ENCODE measurements at regions not wholly inside any gene's neighbourhood (a gene's known extent, or its start where the extent isn't known, plus 50 kb on each side); places are given as distances from the start of the nearest gene placed in this dataset.
"Not testable (repeated sequence)": the region's sequence is repeated elsewhere in the genome, so short reads cannot be mapped to it uniquely, and the experiment has no call there.

GRCh38 chr7:32223721-32224120, 153.5 kb upstream of the PDE1C start:
- no peak for DNase-seq (ENCODE audit: low read depth in 2 of 2)

GRCh38 chr7:32223071-32223650, 153.0 kb upstream of the PDE1C start:
- no peak for DNase-seq (ENCODE audit: low read depth in 2 of 2)

GRCh38 chr7:32222251-32222900, 152.2 kb upstream of the PDE1C start:
- no peak for DNase-seq (ENCODE audit: low read depth in 2 of 2)

DNA sequence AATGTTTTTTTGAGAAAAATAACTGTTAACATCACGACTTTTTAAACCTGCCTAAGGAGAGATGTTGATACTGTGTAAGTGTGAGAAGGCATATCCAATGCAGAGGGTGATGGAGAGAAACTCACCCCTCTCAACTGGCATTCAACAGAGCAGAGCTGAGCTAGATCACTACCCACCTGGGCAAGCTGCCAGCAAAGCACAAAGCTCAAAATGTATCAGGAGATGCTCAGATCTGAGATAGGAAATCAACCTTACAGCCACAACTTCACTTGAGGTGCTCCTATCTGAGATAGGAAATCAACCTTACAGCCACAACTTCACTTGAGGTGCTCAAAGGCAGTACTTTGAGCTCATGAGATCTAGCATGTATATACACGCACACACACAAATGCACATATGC, 151.5 kb upstream of the PDE1C start:
- DNase-seq (ENCODE audit: low read depth in 2 of 2): no peak

DNA sequence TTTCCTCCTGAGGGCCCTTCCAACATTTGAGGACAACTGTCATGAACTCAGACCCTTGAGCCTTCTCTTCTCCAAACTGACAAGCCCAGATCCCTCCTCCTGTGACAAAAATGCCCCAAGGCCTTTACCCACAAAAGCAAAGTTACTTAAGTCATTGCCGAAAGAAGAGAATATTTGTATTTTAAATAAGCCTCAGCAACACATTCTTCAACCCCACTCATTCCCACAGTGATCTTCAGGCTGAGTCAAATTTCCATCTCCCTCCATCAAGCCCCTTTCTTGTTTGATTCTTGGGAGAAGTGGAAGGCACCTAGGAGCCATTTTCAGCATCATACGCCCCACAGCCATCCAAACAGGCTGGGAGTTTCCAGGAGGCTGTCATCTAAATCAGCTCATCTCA, 150.8 kb upstream of the PDE1C start:
- no peak for DNase-seq (ENCODE audit: low read depth in 2 of 2)

DNA sequence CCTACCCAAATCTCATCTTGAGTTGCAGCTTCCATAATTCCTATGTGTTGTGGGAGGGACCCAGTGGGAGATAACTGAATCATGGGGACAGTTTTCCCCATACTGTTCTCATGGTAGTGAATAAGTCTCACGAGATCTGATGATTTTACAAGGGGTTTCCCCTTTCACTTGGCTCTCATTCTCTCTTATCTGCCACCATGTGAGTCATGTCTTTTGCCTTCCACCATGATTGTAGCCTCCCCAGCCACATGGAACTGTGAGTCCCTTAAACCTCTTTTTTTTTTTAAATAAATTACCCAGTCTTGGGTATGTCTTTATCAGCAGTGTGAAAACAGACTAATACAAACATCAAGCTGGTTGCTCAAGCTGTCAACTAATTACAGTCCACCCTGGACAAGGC, 149.6 kb upstream of the PDE1C start:
- DNase-seq (ENCODE audit: low read depth in 2 of 2): not testable (repeated sequence)

DNA sequence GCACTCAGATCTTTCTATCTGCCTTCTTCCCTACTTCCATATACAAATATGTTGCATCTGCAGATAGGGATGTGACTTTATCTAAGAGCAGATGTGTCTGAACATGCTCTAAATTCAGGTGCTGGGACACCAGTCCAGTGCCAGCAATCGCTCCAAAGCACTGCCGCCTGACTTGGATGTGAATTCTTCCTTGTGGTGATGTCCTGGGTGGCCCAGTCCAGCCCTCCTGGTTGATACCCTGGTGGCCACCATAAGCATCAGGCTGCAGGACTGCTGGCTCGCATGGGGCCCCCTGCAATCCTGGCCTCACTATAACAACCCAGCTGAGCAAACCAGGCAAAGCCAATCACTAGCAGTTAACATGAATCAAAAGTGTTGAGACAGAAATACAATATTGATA, 149.2 kb upstream of the PDE1C start:
- DNase-seq (ENCODE audit: low read depth in 2 of 2): no peak

DNA sequence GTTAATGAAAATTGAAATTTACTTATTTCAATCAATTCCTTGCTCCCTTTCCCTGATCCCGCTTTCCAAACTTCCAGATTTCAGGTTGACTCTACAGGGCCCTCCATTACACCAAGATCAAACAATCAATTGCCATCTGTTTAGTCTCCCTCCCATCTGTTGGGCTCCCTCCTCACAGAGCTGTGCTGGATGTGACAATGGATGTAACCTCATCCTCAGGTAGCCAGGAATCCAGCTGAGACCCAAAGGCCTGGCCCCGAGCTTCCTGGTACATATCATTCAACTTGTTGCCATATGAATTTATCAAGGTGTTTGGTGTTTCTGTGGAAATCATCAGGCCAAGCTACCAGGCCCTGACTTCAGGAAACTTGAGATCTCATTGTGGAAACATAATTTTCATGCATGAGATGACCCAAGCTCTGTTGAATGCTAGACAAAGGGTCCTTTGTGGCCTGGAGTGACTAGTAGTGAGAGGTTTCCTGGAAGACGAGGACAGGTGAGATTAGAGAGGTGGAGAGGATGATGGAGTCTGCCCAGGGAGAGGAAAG, 148.6 kb upstream of the PDE1C start:
- DNase-seq (ENCODE audit: low read depth in 2 of 2): no peak

DNA sequence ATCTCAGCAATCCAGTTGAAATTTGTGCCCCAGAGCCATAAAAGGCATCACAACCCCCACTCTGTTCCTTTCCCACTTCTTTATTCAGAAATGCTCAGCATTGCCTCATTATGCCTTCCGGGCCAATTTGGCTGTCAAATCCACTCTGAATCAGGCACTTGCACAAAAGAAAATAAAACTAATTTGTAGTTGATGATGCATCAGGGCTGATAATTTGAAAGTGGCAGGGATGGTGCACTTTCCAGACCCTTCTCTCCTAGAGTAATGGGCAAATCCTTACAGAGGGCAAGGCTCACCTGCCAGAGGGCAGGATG, 147.9 kb upstream of the PDE1C start:
- DNase-seq (ENCODE audit: low read depth in 2 of 2): no peak

DNA sequence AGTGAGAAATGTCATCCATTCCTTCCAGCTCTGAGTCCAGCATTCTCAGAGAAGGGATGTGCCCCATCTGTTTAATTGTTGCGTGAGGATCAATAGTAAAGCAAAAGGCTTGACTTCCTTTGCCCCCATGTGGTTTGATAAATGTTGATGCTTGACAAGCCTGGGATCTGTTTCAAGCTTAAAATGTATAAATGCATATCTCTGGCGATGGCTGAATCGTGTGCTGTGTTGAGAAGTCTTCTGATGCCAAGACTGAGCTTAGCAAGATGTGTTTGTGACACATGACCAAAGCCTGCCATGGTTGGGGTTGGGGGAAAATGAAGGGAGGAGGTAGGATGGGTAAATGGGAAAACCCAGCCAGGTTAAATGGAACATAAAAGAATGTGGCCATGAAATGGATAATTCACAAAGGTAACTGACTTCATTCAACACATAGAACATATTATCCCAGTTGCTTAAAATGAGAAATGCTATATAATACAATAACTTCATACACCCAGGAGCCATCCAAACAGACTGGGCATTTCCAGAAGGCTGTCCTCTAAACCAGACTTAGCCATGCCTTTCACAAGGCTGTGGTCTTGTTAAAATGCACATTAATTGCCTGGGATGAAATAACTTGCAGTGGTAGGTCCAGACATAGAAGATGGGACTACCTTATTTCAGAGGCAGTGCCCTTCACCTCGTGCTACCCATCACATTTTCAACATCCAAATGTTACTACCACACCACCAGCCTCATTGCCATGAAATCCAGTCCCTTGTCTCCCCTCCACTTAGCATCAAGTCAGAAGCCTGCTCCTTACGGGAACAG, 147.3 kb upstream of the PDE1C start:
- DNase-seq (ENCODE audit: low read depth in 2 of 2): no peak

GRCh38 chr7:32216759-32217158, 146.6 kb upstream of the PDE1C start:
- DNase-seq (ENCODE audit: low read depth in 2 of 2): no peak

GRCh38 chr7:32215697-32216096, 145.5 kb upstream of the PDE1C start:
- no peak for DNase-seq (ENCODE audit: low read depth in 2 of 2)

DNA sequence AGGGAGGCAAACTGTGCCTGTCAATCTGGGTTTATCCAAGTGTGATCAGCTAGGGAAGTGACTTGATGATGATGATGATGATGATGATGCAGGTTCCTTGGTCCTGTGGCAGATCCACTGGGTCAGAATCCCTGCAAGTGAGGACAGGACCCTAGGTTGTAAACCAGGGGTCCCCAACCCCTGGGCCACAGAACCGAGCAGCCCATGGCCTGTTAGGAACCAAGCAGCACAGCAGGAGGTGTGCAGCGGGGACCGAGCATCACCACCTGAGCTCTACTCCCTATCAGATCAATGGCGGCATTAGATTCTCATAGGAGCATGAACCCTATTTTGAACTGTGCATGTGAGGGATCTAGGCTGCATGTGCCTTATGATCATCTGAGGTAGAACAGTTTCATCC, 144.7 kb upstream of the PDE1C start:
- no peak for DNase-seq (ENCODE audit: low read depth in 2 of 2)

DNA sequence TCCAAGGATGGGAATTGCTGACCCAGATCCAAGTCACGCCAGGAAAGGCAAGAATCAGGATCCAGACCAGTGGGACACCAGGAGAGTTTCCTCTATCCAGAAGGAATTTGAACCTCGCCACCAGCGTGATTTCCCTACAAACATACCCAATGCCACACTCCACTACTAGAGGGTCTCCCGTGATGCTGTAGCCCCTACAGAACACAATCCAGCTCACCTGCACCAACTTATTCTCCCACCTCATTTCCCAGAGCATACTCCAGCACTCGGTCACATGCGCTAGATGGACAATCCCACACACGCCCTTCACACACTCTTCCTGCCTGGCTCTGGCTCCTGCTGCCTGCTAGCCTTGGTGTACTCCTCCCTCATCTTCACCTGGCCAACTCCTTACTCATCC, 142.1 kb upstream of the PDE1C start:
- DNase-seq (ENCODE audit: low read depth in 2 of 2): no peak

- DNase-seq (ENCODE audit: low read depth in 2 of 2): no peak
Measured at GRCh38 chr7:32206987-32207386, 136.8 kb upstream of the PDE1C start.

DNA sequence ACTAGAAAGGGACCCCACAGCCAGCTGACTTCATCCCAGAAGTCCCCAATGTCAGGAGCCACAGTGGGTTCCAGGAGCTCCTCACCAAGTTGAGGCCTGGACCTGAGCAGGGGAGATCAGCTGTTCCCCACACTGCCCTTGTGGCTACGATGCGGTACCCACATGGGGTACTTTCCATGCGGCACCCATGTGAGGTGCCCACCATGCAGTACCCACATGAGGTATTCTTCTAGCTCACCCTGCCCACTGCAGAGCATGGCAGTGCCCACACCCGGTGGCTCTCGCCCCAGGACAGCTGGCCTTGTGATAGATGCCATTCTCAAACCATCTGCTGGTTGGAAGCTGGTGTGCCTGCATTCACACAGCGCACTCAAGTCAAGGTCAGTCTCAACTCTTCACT, 136.3 kb upstream of the PDE1C start:
- DNase-seq (ENCODE audit: low read depth in 2 of 2): no peak

GRCh38 chr7:32205298-32205824, 135.2 kb upstream of the PDE1C start:
- not testable (repeated sequence) for DNase-seq (ENCODE audit: low read depth in 2 of 2)

GRCh38 chr7:32204361-32205018, 134.3 kb upstream of the PDE1C start:
- DNase-seq (ENCODE audit: low read depth in 2 of 2): no peak

DNA sequence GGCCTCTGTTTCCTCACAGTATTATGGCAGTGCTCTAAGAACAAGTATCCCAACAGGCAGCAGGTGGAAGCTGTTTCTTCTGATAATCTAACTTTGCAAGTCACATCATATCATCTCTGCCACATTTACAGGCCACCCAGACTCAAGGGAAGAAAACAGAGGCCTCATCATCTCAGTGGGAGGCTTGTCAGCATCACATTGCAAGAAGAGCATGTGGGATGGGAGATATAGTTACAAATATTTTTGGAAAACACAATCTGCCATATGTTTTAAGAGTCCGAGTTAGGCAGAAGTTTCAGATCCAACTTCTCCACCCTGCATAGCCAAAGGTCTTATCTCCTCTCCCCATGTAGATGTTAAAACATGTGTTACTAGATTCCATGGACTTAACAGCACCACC, 130.4 kb upstream of the PDE1C start:
- DNase-seq (ENCODE audit: low read depth in 2 of 2): no peak

- DNase-seq (ENCODE audit: low read depth in 2 of 2): no peak
Measured at GRCh38 chr7:32194537-32194936, 124.3 kb upstream of the PDE1C start.

DNA sequence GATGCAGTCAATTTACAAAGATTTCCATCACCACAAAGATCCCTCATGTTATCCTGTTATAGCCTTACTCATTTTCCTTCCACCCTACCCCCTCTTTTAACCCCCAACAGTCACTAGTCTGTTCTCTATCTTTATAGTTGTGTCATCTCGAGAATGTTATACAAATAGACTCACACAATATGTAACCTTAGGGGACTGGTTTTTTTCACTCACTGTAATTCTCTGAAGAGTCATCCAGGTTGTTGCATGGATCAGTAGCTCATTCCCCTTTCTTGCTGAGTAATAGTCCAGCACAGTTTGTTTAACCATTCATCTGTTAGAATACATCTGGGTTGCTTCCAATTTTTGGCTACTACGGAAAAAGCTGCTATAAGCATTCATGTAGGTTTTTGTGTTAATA, 121.1 kb upstream of the PDE1C start:
- no peak for DNase-seq (ENCODE audit: low read depth in 2 of 2)

- no peak for DNase-seq (ENCODE audit: low read depth in 2 of 2)
Measured at GRCh38 chr7:32179567-32179966, 109.4 kb upstream of the PDE1C start.

Data from stimulated activated CD8-positive, alpha-beta memory T cell treated with anti-CD3 and anti-CD28 coated beads, Interleukin-7, amount 100 ng/mL, for 1 hour (primary cell).